HepG2 (cell line): ENCODE measurements at regions not wholly inside any gene's neighbourhood (a gene's known extent, or its start where the extent isn't known, plus 50 kb on each side); places are given as distances from the start of the nearest gene placed in this dataset.

Experiments
- ATAC-seq: fragments of 200-7000 bp; cut with Tn5 transposase; 3 replicates; pipeline ENCODE4 v1.9.1; 2020; ENCODE audit warnings: mild to moderate bottlenecking, moderate library complexity
- BruUV-seq: library from RNA; stranded (reverse); fragments of 400-500 nt; replicated peaks from 2 replicates; lab custom pipeline; 2021; lab: Mats Ljungman, UMichigan
- CTCF ChIA-PET: fragments of 300-600 bp; formaldehyde crosslinking; extraction: SDS; loops from one replicate; lab custom pipeline; 2021; ENCODE audit warnings: low total read pairs, inconsistent platforms, low intra/inter-chr PET ratio; lab: Yijun Ruan, JAX
- POLR2A ChIA-PET: fragments of 350-600 bp; sonication (Branson Sonifier 250); formaldehyde crosslinking; loops from one replicate; lab custom pipeline; 2020; ENCODE audit warnings: antibody characterized with exemption, inconsistent platforms; lab: Yijun Ruan, JAX
- DNase-seq: peaks from one replicate; pipeline ENCODE4 v3.0.0-alpha.2; 2015; ENCODE audit warnings: low spot score
- FAIRE-seq: peaks from 3 replicates; lab custom pipeline; 2011; peaks lifted over from hg19 to GRCh38; lab: Jason Lieb, UNC
- H2AFZ ChIP-seq: one replicate; pipeline ENCODE4 v1.6.1; 2011; ENCODE audit warnings: low read length, inconsistent platforms
- H3K27ac ChIP-seq: fragments of 300-600 bp; 3 replicates; pipeline ENCODE4 v1.8.0; 2011; ENCODE audit warnings: mixed run types, mild to moderate bottlenecking, mixed read lengths, low read length, inconsistent platforms; ENCODE audit not compliant: insufficient read depth; ENCODE audit errors: extremely low read length
- H3K27me3 ChIP-seq, 2 experiments: fragments of 200-600 bp in 1 of 2; 2 replicates in 1 of 2; 3 replicates in 1 of 2; pipeline versions ENCODE4 v1.6.0 to v1.8.0; 2011; ENCODE audit warnings: low read length in 2 of 2, mild to moderate bottlenecking in 2 of 2, moderate library complexity in 2 of 2, inconsistent platforms in 1 of 2; ENCODE audit not compliant: insufficient read depth in 2 of 2, control insufficient read depth in 1 of 2
- H3K36me3 ChIP-seq, 2 experiments: fragments of 200-600 bp in 1 of 2; replicated peaks in 1 of 2; 2 replicates in 1 of 2; 3 replicates in 1 of 2; pipeline versions ENCODE4 v1.5.1 to v1.8.0; 2011; ENCODE audit warnings: low read length in 2 of 2, inconsistent platforms in 1 of 2; ENCODE audit not compliant: insufficient read depth in 2 of 2, control insufficient read depth in 1 of 2
- H3K4me1 ChIP-seq: 2 replicates; pipeline ENCODE4 v1.5.1; 2012; ENCODE audit warnings: low read length, inconsistent platforms; ENCODE audit not compliant: insufficient read depth
- H3K4me2 ChIP-seq: 2 replicates; pipeline ENCODE4 v1.6.0; 2011; ENCODE audit warnings: low read depth, low read length, inconsistent platforms
- H3K4me3 ChIP-seq, 3 experiments: fragments of 200-600 bp in 1 of 3; sonication (generic), shearing (Covaris generic) in 1 of 3; replicated peaks in 1 of 3; 2 replicates each; pipeline ENCODE4 v1.5.1; 2011 to 2016; ENCODE audit warnings: low read length in 3 of 3, inconsistent platforms in 2 of 3, low read depth in 2 of 3, mild to moderate bottlenecking in 2 of 3, control low read depth in 1 of 3, mixed read lengths in 1 of 3; ENCODE audit not compliant: insufficient read depth in 1 of 3
- H3K79me2 ChIP-seq: one replicate; pipeline ENCODE4 v1.6.1; 2011; ENCODE audit warnings: low read length, inconsistent platforms; ENCODE audit not compliant: insufficient read depth
- H3K9ac ChIP-seq: 2 replicates; pipeline ENCODE4 v1.6.0; 2011; ENCODE audit warnings: mild to moderate bottlenecking, low read depth, low read length, inconsistent platforms; ENCODE audit not compliant: insufficient read depth
- H3K9me3 ChIP-seq: 2 replicates; pipeline ENCODE4 v1.5.1; 2012; ENCODE audit warnings: mild to moderate bottlenecking, low read length
- H4K20me1 ChIP-seq: 2 replicates; pipeline ENCODE4 v1.6.0; 2011; ENCODE audit warnings: inconsistent platforms, mild to moderate bottlenecking, low read length, moderate library complexity; ENCODE audit not compliant: insufficient read depth
- ASH2L ChIP-seq: fragments of 300-600, 200-600 bp; sonication (generic); IDR thresholded peaks from 2 replicates; pipeline ENCODE4 v1.7.0; 2017; ENCODE audit warnings: low read depth, mild to moderate bottlenecking, moderate library complexity, mixed read lengths, low read length; ENCODE audit not compliant: insufficient read length
- CSRNP1 ChIP-seq: sonication (generic); formaldehyde crosslinking; IDR thresholded peaks from 2 replicates; pipeline ENCODE4 v1.8.1; 2023; ENCODE audit warnings: mild to moderate bottlenecking, missing genetic modification reagents
- FOXM1 ChIP-seq: sonication (generic); formaldehyde crosslinking; IDR thresholded peaks from 2 replicates; pipeline ENCODE4 v1.5.0; 2020; ENCODE audit warnings: missing genetic modification reagents
- HDAC1 ChIP-seq: sonication (generic); formaldehyde crosslinking; IDR thresholded peaks from 2 replicates; pipeline ENCODE4 v1.5.1; 2020; ENCODE audit warnings: mild to moderate bottlenecking, missing genetic modification reagents
- KLF11 ChIP-seq: IDR thresholded peaks from 2 replicates; pipeline ENCODE4 v1.6.1; 2016; ENCODE audit warnings: missing compliant biosample characterization
- MAFF ChIP-seq: IDR thresholded peaks from 2 replicates; pipeline ENCODE4 v1.6.1; 2011; ENCODE audit warnings: low read depth, low read length, improper control_type of control experiment
- MAFK ChIP-seq, 2 experiments: IDR thresholded peaks in 1 of 2; conservative IDR thresholded peaks in 1 of 2; 2 replicates each; pipeline ENCODE4 v1.6.1; 2011; ENCODE audit warnings: improper control_type of control experiment in 2 of 2, low read length in 2 of 2
- TBX3 ChIP-seq: fragments of 450-650 bp; IDR thresholded peaks from 2 replicates; pipeline ENCODE4 v1.6.1; 2017; ENCODE audit warnings: antibody characterized with exemption, mild to moderate bottlenecking, inconsistent platforms, borderline replicate concordance
- XRCC5 ChIP-seq: fragments of 200-400 bp; formaldehyde crosslinking; optimal IDR thresholded peaks from 2 replicates; pipeline ENCODE3; 2017; ENCODE audit warnings: mild to moderate bottlenecking, low read length
- ZFP82 ChIP-seq: sonication (generic); formaldehyde crosslinking; IDR thresholded peaks from 2 replicates; pipeline ENCODE4 v1.5.1; 2020; ENCODE audit warnings: mild to moderate bottlenecking, missing genetic modification reagents, borderline replicate concordance
- ZHX1 ChIP-seq: sonication (generic); formaldehyde crosslinking; IDR thresholded peaks from 2 replicates; pipeline ENCODE4 v1.8.1; 2022; ENCODE audit warnings: low read depth, mild to moderate bottlenecking, missing genetic modification reagents
- ZNF136 ChIP-seq: sonication (generic); formaldehyde crosslinking; IDR thresholded peaks from 2 replicates; pipeline ENCODE4 v1.8.1; 2022; ENCODE audit warnings: low read depth, mild to moderate bottlenecking, moderate library complexity, missing genetic modification reagents
- ZNF598 ChIP-seq: sonication (generic); formaldehyde crosslinking; IDR thresholded peaks from 2 replicates; pipeline ENCODE4 v1.5.1; 2020; ENCODE audit warnings: mild to moderate bottlenecking, missing genetic modification reagents, borderline replicate concordance
- ZNF703 ChIP-seq: sonication (generic); formaldehyde crosslinking; IDR thresholded peaks from 2 replicates; pipeline ENCODE4 v1.5.1; 2020; ENCODE audit warnings: missing genetic modification reagents, mild to moderate bottlenecking, moderate library complexity, borderline replicate concordance
- ZNF720 ChIP-seq: sonication (generic); formaldehyde crosslinking; IDR thresholded peaks from 2 replicates; pipeline ENCODE4 v1.4.0; 2020; ENCODE audit warnings: missing genetic modification reagents
- WGBS: methylation state at CpG from one replicate; pipeline ENCODE4 v1.1.6; 2017; ENCODE audit warnings: low lambda C conversion rate; 5-methylcytosine and 5-hydroxymethylcytosine counted together
- in situ Hi-C: cut with HindIII; loops from 2 replicates; pipeline ENCODE4 v1.10.0; 2017; ENCODE audit warnings: low pct_unique_long_range_greater_than_20kb; ENCODE audit not compliant: extremely low pct_ligation_motif_present
- intact Hi-C: fragments of 100-400 bp; cut with micrococcal nuclease; formaldehyde crosslinking; loops from one replicate; pipeline ENCODE4 v1.10.0; 2022; ENCODE audit not compliant: unreplicated experiment

- no peak for DNase-seq
- in situ Hi-C loops = no loop called here
Observed at GRCh38 chr13:104327211-104327610, 1261.0 kb upstream of the SLC10A2 start.

DNA sequence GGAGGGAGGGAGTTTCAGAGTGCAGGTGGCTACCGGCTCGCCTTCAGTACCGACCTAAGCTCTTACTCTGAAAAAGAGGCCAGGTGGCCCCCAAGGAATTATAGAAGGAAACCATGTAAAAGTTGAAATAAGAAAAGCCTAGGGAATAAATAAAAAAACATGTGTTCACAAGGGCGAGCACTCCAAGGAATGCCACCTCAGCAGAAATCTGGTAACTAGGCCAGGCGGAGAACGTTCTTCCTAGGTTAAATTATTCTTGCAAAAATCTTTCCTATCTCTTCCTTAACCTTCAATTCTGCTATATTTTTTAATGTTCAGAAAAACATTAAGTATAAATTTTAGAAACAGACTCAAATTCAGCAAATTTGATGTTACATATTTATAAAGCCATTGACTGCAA is 1260.3 kb upstream of the SLC10A2 start:
- Histone ChIP-seq H3K9me3 (peaks cover 34% of the 10 kb centered on the region), H2AFZ (no peak overlapping the region), H4K20me1 (no peaks in the 10 kb centered on the region), H3K36me3 (no peaks in the 10 kb centered on the region), H3K27me3 (no peaks in the 10 kb centered on the region), H3K9ac (no peak overlapping the region), H3K79me2 (no peaks in the 10 kb centered on the region), H3K27ac (no peak overlapping the region), H3K4me2 (no peak overlapping the region), H3K4me1 (no peaks in the 10 kb centered on the region), H3K4me3 (no peak overlapping the region)
- intact Hi-C loops (no loop called here), in situ Hi-C loops (no loop called here)
- TF ChIP-seq CSRNP1 (CRISPR knock-in tag) (no peak), HDAC1 (no peak), ZHX1 (no peak), ZNF598 (no peak), ZNF703 (no peak), MAFK (conservative IDR thresholded peaks at IDR 0.05 in 1 of 2, IDR thresholded peaks at IDR 0.05 in 1 of 2; ENCODE audit: low read length in 2 of 2) (peak; percentile 77 to 93), ZNF136 (CRISPR knock-in tag) (no peak), MAFF (peak; percentile 87), ASH2L (no peak), XRCC5 (no peak), TBX3 (no peak)
- BruUV-seq = no TSS peak
- no peak for FAIRE-seq
- ChIA-PET CTCF (no interaction called here), POLR2A (no interaction called here)
- 28% methylated on average over 6 of the region's 6 CpGs for WGBS
- no peak for DNase-seq
- no peak for ATAC-seq

More at GRCh38 chr13:104327211-104327610, 1261.0 kb upstream of the SLC10A2 start:
- intact Hi-C loops = no loop called here
- no peak overlapping the region for H3K4me3 ChIP-seq
- no peaks in the 10 kb centered on the region for H3K36me3 ChIP-seq
- H3K79me2 ChIP-seq = no peaks in the 10 kb centered on the region
- no peak overlapping the region for H3K9ac ChIP-seq
- H4K20me1 ChIP-seq = no peaks in the 10 kb centered on the region
- no peaks in the 10 kb centered on the region for H3K27me3 ChIP-seq
- POLR2A ChIA-PET = no interaction called here
- TF ChIP-seq KLF11 (CRISPR knock-in tag) (no peak), FOXM1 (no peak), ZFP82 (CRISPR knock-in tag) (no peak), ZNF720 (CRISPR knock-in tag) (no peak)
- TF ChIP-seq, all 625 proteins: peak for 0
- CTCF ChIA-PET = no interaction called here
- Histone ChIP-seq H3K4me2 (no peak overlapping the region), H3K27ac (no peak overlapping the region), H3K4me1 (no peaks in the 10 kb centered on the region), H3K9me3 (peaks cover 35% of the 10 kb centered on the region), H2AFZ (no peak overlapping the region)
- BruUV-seq = no TSS peak
- no peak for FAIRE-seq
- no peak for ATAC-seq
